Activated CD4-positive, alpha-beta T cell treated with anti-CD3 and anti-CD28 coated beads for 36 hours (primary cell): ENCODE measurements at regions not wholly inside any gene's neighbourhood (a gene's known extent, or its start where the extent isn't known, plus 50 kb on each side); places are given as distances from the start of the nearest gene placed in this dataset.

Source experiments
- ATAC-seq: fragments of 200-7000 bp; cut with Tn5 transposase; one replicate; pipeline ENCODE4 v1.10.0; 2021; ENCODE audit warnings: mild to moderate bottlenecking, moderate library complexity
- CTCF ChIA-PET: fragments of 350-600 bp; sonication (Branson Sonifier 250); formaldehyde crosslinking; loops from one replicate; lab custom pipeline; 2021; ENCODE audit warnings: antibody characterized with exemption; lab: Charles Lee
- POLR2A ChIA-PET: fragments of 350-600 bp; sonication (Branson Sonifier 250); formaldehyde crosslinking; loops from one replicate; lab custom pipeline; 2021; ENCODE audit warnings: antibody characterized with exemption, inconsistent platforms; lab: Charles Lee
- DNase-seq: peaks from one replicate; pipeline ENCODE4 v3.0.0-alpha.2; 2020
- H3K27ac Mint-ChIP-seq: one replicate; pipeline ENCODE4 v1.8.0; 2021; ENCODE audit warnings: mixed read lengths
- H3K27me3 Mint-ChIP-seq: one replicate; pipeline ENCODE4 v1.8.0; 2021; ENCODE audit warnings: mixed read lengths
- H3K36me3 Mint-ChIP-seq: one replicate; pipeline ENCODE4 v1.8.0; 2021; ENCODE audit warnings: low read depth, mixed read lengths
- H3K4me1 Mint-ChIP-seq: one replicate; pipeline ENCODE4 v1.8.0; 2021; ENCODE audit warnings: mixed read lengths
- H3K4me3 Mint-ChIP-seq: one replicate; pipeline ENCODE4 v1.8.0; 2021; ENCODE audit warnings: mild to moderate bottlenecking, moderate library complexity, mixed read lengths
- H3K9me3 Mint-ChIP-seq: one replicate; pipeline ENCODE4 v1.8.0; 2021; ENCODE audit warnings: low read depth, mixed read lengths
- intact Hi-C, 2 experiments: fragments of 100-400 bp; cut with DNase I in 1 of 2; cut with micrococcal nuclease in 1 of 2; formaldehyde crosslinking; loops; one replicate each; pipeline versions ENCODE4 v1.14.2 to v1.15.1; 2022 to 2024; cut with DNase I, micrococcal nuclease

DNA sequence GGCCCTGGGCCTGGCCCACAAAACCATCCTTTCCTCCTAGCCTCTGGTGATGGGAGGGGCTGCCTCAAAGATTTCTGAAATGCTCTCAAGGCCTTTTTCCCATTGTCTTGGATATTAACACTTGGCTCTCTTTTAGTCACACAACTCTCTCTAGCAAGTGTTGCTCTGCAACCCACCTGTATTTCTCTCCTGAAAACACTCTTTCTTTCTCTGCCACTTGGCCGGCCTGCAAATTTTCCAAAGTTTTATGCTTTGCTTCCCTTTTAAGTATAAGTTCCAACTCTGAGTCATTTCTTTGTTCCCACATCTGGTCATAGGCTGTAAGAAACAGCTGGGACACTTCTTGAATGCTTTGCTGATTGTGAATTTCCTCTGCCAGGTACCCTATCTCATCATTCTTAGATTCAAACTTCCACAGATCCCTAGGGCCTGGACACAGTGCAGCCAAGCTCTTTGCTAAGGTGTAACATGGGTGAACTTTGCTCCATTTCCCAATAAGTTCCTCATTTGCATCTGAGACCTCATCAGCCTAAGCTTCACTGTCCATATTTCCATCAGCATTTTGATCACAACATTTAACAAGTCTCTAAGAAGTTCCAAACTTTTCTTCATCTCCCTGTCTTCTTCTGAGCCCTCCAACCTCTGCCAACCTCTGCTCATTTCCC lies 93.8 kb downstream of the TRIM29 start:
- H3K4me3 Mint-ChIP-seq, result no peak overlapping the region
- POLR2A ChIA-PET, result no interaction called here
- H3K27me3 Mint-ChIP-seq, result peaks cover 16% of the 10 kb centered on the region
- no peak for DNase-seq
- intact Hi-C loops, result no loop called here
- no peaks in the 10 kb centered on the region for H3K4me1 Mint-ChIP-seq
- CTCF ChIA-PET, result no interaction called here
- no peaks in the 10 kb centered on the region for H3K36me3 Mint-ChIP-seq
- H3K9me3 Mint-ChIP-seq, result peaks cover 13% of the 10 kb centered on the region
- ATAC-seq, result no peak
- no peak overlapping the region for H3K27ac Mint-ChIP-seq

DNA sequence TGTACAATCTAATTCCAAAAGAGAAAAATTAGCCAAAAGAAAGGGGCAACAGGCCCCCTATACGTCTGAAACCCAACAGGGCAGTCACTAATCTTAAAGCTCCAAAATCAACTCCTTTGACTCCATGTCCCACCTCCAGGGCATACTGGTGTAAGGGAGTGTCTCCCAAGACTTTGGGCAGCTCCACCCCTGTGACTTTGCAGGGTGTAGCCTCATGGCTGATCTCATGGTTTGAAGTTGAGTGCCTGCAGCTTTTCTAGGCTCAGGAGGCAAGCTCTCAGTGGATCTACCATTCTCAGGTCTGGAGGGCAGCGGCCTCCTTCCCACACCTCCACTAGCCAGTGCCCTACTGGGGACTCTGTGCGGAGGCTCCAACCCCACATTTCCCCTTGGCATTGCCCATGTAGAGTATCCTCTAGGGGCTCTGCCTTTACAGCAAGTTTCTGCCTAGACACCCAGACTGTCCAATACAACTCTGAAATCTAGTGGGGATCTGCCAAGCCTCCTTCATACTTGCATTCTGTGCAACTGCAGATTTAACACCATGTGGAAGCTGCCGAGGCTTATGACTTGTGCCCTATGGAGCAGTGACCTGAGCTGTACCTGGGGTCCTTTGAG lies 94.5 kb downstream of the TRIM29 start:
- intact Hi-C loops, result no loop called here
- CTCF ChIA-PET, result interaction anchor here (0.7 kb wide), 1 partner anchor 9 kb away, joined by 3 read pairs; no protein-coding TSS in a partner anchor
- no peak for ATAC-seq

DNA sequence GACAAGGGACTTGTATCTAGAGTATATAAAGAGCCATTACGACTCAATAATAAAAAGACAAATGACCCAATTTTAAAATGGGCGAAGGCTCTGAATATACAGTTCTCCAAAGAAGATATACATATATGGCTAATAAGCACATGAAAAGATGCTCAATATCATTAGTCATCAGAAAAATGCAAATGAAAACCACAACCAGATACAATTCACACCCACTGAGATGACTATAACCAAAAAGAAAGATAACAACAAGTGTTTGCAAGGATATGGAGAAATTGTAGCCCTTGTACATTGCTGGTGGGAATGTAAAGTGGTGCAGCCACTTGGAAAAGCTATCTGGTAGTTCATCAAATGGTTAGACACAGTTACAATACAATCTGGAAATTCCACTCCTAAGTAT lies 96.3 kb downstream of the TRIM29 start:
- Mint-ChIP-seq H3K9me3 (peaks cover 5% of the 10 kb centered on the region), H3K27me3 (peaks cover 14% of the 10 kb centered on the region), H3K4me1 (no peaks in the 10 kb centered on the region), H3K27ac (no peak overlapping the region), H3K36me3 (no peaks in the 10 kb centered on the region), H3K4me3 (no peak overlapping the region)
- ChIA-PET POLR2A (no interaction called here), CTCF (no interaction called here)
- intact Hi-C loops, result no loop called here
- no peak for ATAC-seq
- no peak for DNase-seq

More for the DNA sequence above, 94.5 kb downstream of the TRIM29 start:
- H3K27me3 Mint-ChIP-seq, result peaks cover 16% of the 10 kb centered on the region
- no peak overlapping the region for H3K27ac Mint-ChIP-seq
- peaks cover 13% of the 10 kb centered on the region for H3K9me3 Mint-ChIP-seq
- POLR2A ChIA-PET, result no interaction called here
- no peaks in the 10 kb centered on the region for H3K36me3 Mint-ChIP-seq
- no peak for DNase-seq
- no peak overlapping the region for H3K4me3 Mint-ChIP-seq
- no peaks in the 10 kb centered on the region for H3K4me1 Mint-ChIP-seq

- Mint-ChIP-seq H3K27me3 (peaks cover 12% of the 10 kb centered on the region), H3K9me3 (no peaks in the 10 kb centered on the region), H3K4me1 (no peaks in the 10 kb centered on the region), H3K27ac (no peak overlapping the region), H3K4me3 (no peak overlapping the region), H3K36me3 (no peaks in the 10 kb centered on the region)
- no peak for ATAC-seq
- no peak for DNase-seq
- CTCF ChIA-PET, result no interaction called here
- intact Hi-C loops, result no loop called here
- POLR2A ChIA-PET, result no interaction called here
These were observed 97.6 kb downstream of the TRIM29 start for GRCh38 chr11:120040151-120040840.

GRCh38 chr11:120039039-120039438 lies 98.9 kb downstream of the TRIM29 start:
- ChIA-PET CTCF (interaction anchor here (0.6 kb wide), 1 partner anchor 609 kb away, joined by 3 read pairs; no protein-coding TSS in a partner anchor), POLR2A (no interaction called here)
- no peak overlapping the region for H3K4me3 Mint-ChIP-seq
- H3K36me3 Mint-ChIP-seq, result no peaks in the 10 kb centered on the region
- no peaks in the 10 kb centered on the region for H3K9me3 Mint-ChIP-seq
- H3K4me1 Mint-ChIP-seq, result no peaks in the 10 kb centered on the region
- H3K27me3 Mint-ChIP-seq, result peaks cover 6% of the 10 kb centered on the region
- ATAC-seq (no peak), DNase-seq (no peak)
- H3K27ac Mint-ChIP-seq, result no peak overlapping the region
- intact Hi-C loops, result no loop called here

- H3K36me3 Mint-ChIP-seq, result no peaks in the 10 kb centered on the region
- H3K4me3 Mint-ChIP-seq, result no peak overlapping the region
- H3K9me3 Mint-ChIP-seq, result no peaks in the 10 kb centered on the region
- ATAC-seq (no peak), DNase-seq (no peak)
- CTCF ChIA-PET, result interaction anchor here (1.4 kb wide), 1 partner anchor 9 kb away, joined by 4 read pairs; no protein-coding TSS in a partner anchor
- H3K27ac Mint-ChIP-seq, result no peak overlapping the region
- peaks cover 5% of the 10 kb centered on the region for H3K27me3 Mint-ChIP-seq
- POLR2A ChIA-PET, result no interaction called here
- H3K4me1 Mint-ChIP-seq, result no peaks in the 10 kb centered on the region
- intact Hi-C loops, result no loop called here
These were observed 100.8 kb downstream of the TRIM29 start for GRCh38 chr11:120037111-120037510.

DNA sequence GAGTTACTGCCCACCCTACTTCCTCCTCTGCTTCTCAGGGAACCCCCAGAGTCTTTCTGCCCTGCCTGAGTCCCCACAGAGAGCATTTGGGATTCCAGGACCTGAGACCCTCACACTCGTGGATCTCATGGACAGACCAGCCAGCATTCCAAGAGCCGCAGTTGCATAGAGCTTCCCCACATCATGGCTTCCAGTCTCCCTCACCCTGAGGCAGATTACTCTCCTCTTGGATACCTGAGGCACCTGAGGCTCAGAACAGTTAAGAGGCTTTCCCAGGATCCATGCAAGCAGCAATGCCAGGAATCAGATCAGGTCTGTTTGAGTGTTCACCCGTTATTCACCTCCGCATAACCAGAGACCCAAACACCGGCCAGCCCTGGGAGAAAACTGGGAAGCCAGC lies 102.2 kb downstream of the TRIM29 start:
- Mint-ChIP-seq H3K9me3 (no peaks in the 10 kb centered on the region), H3K27me3 (no peaks in the 10 kb centered on the region), H3K27ac (no peak overlapping the region), H3K4me3 (no peak overlapping the region), H3K4me1 (no peaks in the 10 kb centered on the region), H3K36me3 (no peaks in the 10 kb centered on the region)
- ChIA-PET CTCF (no interaction called here), POLR2A (no interaction called here)
- ATAC-seq (no peak), DNase-seq (no peak)
- intact Hi-C loops, result no loop called here

- no peaks in the 10 kb centered on the region for H3K27me3 Mint-ChIP-seq
- intact Hi-C loops, result no loop called here
- no peak overlapping the region for H3K4me3 Mint-ChIP-seq
- no peaks in the 10 kb centered on the region for H3K4me1 Mint-ChIP-seq
- no peaks in the 10 kb centered on the region for H3K36me3 Mint-ChIP-seq
- H3K9me3 Mint-ChIP-seq, result no peaks in the 10 kb centered on the region
- H3K27ac Mint-ChIP-seq, result no peak overlapping the region
- CTCF ChIA-PET, result no interaction called here
- POLR2A ChIA-PET, result no interaction called here
- ATAC-seq (no peak), DNase-seq (no peak)
These were observed 102.9 kb downstream of the TRIM29 start for GRCh38 chr11:120034881-120035630.

DNA sequence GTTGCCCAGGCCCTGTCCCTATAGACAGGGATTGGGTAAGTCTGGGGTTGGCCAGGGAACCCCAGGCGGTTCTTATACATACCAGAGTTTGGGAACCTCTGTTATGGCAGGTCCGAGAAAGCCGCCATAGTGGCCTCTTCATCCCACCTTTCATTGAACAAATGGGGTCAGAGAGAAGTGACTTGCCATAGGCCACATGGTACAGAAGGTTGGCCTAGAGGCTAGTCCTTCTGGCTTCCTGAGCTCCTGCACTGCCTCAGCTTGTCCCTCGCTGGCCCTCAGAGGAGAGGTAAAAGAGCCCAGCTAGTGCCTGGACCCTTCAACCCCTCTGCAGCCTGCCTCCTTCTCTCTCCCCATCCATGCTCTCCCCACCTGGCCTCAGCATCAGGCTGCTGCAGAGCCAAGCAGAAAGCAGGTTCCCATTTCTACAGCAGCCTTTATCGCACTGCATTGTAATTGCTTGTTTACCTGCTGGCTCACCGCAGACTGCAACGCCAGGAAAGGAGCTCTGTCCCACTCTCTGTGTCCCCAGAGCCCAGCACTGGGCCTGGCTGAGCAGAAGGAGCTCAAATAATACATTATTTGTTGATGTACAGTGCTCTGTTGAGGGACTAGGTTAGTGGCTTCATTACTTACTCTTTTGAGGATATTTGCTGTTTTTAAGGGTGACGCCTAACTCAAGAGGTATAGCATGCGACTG lies 103.6 kb downstream of the TRIM29 start:
- CTCF ChIA-PET, result interaction anchor here (0.5 kb wide), 1 partner anchor 9 kb away, joined by 3 read pairs; no protein-coding TSS in a partner anchor
- DNase-seq (no peak), ATAC-seq (no peak)
- H3K4me3 Mint-ChIP-seq, result no peak overlapping the region
- H3K36me3 Mint-ChIP-seq, result no peaks in the 10 kb centered on the region
- no peaks in the 10 kb centered on the region for H3K9me3 Mint-ChIP-seq
- H3K4me1 Mint-ChIP-seq, result no peaks in the 10 kb centered on the region
- intact Hi-C loops, result no loop called here
- no peak overlapping the region for H3K27ac Mint-ChIP-seq
- H3K27me3 Mint-ChIP-seq, result no peaks in the 10 kb centered on the region
- POLR2A ChIA-PET, result no interaction called here

DNA sequence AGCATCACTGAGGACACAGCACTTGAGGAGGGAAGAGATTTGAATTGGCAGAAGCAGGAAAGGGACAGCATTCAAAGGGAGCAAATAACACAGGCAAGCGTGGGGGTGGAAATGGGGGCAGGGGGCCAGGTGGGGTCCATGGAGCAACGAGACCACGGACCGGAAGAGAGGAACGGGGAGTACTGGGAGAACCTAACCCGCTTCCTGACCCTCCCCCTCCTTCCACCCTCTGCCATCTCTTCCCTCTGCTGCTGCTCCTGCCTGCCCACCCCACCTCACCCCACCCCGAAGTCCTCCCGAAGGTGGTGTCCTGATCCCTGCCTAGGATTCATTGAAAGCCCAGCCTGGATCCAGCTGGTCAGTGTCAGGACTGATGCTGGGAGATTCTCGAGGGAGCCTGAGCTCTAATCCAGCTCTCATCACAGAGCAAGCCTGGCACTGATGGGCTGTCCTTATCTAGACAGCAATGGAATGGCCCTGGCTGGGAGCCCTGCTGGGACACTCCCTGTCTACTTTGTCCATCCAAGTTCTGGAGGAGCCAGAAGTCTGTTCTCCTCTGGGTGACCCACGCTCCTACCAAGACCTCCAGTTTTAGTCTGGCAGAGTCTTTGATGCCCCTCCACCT lies 105.0 kb downstream of the TRIM29 start:
- intact Hi-C loops, result no loop called here

More for the DNA sequence above, 105.0 kb downstream of the TRIM29 start:
- Mint-ChIP-seq H3K9me3 (no peaks in the 10 kb centered on the region), H3K4me3 (no peak overlapping the region), H3K27ac (no peak overlapping the region), H3K36me3 (no peaks in the 10 kb centered on the region), H3K27me3 (peaks cover 4% of the 10 kb centered on the region), H3K4me1 (no peaks in the 10 kb centered on the region)
- DNase-seq, result no peak
- POLR2A ChIA-PET, result no interaction called here
- CTCF ChIA-PET, result no interaction called here
- no peak for ATAC-seq
